ENCODE measurements at regions not wholly inside any gene's neighbourhood (a gene's known extent, or its start where the extent isn't known, plus 50 kb on each side); places are given as distances from the start of the nearest gene placed in this dataset.
"Not testable (repeated sequence)": the region's sequence is repeated elsewhere in the genome, so short reads cannot be mapped to it uniquely, and the experiment has no call there.

DNA sequence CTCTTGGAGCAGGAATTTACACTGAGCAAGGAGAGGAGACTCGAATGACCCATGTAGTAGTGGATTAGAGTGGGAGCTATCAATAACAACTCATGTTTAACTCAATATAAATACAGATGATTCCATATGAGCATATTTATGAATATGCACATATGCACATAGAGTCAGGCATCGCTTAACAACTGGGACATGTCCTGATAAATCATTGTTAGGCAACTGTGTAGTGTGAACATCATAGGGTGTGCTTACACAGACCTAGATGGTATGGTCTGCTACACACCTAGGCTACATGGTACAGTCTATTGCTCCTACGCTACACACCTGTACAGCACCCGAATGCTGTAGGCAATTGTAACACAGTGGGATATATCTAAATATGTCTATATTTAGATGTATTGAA is 75.9 kb upstream of the RALGAPA2 start:
- DNase-seq, result no peak

DNA sequence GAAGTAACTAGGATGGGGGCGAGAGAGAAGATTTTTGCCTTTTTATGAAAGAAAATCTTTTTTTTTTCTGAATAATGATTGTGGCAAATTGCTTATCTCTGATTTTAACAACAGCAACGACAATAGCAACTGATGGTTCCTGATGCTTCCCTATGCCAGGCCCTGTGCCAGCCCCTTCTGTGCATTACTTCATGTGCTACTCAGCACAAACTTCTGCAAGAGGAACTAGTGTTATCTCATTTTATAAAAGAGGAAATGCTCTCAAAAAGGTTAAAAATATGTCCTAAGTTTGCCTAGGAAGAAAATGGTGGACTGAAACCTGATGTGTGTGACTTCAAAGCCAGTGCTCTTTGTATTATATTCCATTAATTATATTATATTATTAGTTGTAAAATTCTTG is 74.0 kb upstream of the RALGAPA2 start:
- DNase-seq, result no peak

DNA sequence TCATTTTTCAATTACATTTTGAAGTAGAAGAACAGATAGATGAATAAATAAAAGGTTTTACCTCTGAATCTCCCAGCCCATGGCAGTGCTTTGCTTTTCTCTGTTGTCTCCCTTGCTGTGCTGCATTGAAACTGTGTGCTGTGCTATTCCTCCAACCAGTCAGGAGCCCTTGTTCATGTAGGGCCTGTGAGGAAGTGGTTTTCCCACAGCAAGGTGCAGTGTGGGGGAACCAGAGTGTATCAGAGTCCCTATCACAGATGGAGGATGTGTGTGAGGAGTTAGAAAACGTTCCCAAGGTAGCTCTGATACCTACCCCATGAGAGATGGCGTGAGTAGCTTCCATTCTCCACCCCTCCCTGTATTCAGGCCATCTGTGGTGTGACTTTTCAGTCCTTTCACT is 72.8 kb upstream of the RALGAPA2 start:
- no peak for DNase-seq

DNA sequence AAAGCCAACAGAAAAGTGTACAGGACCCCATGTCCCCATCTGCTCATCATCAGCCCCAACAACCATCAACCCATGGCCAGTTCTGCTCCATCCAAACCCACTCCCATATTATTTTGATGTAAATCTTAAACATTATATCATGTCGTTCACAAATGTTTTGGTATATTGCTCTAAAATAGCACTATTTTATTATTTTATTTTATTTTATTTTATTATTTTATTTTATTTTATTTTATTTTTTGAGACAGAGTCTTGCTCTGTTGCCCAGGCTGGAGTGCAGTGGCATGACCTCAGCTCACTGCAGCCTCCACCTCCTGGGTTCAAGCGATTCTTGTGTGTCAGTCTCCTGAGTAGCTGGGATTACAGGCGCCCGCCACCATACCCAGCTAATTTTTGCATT is 72.0 kb upstream of the RALGAPA2 start:
- not testable (repeated sequence) for DNase-seq

DNA sequence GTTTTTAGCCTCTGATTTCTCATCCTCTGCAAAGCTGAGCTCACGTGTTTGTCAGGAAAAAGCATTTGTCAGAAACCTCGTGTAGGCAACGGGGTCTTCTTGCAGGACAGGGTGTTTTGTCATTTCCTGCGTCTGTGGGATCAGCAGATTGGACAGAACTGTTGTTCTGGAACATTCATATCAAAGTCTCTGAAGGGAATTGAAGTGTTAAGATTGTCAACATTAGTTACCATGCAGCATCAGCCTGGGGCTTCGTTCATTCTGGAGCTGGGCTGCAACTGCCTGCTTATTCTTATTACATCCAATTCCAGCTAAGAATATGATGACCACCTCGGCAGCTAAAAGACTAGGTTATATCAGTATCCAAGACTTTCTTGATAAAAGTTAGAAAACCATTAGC is 71.0 kb upstream of the RALGAPA2 start:
- DNase-seq, result no peak

DNA sequence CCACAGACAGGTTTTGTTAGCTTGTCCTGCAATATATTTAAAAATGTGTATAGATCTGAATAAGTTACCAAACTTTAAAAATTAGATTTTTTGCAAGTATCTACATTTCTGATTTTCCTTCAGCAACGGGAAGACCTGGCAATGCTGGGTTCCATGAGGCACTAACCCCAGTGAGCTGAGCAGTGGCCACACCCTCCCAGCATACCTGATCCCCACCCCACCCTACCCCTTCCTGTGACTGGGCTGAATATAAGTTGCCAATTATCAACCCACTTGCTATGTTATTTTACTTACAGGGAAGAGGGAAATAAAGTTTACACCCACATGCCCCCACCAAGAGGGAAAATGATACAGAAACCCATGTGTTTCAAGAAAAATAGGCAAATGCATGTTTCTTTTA is 70.3 kb upstream of the RALGAPA2 start:
- no peak for DNase-seq

DNA sequence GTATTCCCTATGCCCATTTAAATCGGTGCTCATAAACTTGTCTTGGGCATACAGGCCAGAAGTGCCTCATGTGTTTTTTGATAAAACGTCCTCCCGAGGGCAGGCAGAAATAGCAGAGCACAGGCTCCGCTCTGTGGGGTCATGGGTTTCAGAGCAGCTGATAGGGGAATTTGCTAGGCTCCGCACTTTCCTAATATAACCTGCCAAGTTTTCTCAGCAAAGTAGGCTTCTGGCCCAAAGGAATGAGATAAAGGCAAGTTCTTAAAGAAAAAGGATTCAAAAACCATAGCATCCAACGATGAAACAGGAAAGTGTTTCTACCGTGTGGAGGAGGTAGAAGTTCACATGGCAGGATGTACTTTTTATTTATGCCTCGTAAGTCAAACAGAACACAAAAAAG is 69.8 kb upstream of the RALGAPA2 start:
- no peak for DNase-seq

DNA sequence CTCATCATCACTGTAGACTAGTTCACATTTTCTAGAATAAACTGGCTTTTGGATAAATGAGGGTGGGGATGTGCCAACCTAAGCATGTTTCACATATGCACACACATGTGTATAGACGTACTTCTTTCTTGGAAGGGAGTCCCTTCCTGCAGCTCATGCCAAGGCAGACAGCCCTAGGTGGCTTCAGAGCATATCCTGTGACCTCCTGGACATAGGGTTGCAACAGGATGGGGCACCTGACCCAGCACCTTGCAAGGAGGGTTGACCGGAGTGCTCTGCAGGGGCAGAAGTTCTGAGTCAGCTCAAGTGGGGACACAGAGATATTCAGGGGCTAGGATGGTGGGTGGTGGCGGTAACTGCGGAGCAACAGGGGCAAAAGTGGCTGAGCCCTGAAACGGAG is 68.6 kb upstream of the RALGAPA2 start:
- DNase-seq, result no peak

DNA sequence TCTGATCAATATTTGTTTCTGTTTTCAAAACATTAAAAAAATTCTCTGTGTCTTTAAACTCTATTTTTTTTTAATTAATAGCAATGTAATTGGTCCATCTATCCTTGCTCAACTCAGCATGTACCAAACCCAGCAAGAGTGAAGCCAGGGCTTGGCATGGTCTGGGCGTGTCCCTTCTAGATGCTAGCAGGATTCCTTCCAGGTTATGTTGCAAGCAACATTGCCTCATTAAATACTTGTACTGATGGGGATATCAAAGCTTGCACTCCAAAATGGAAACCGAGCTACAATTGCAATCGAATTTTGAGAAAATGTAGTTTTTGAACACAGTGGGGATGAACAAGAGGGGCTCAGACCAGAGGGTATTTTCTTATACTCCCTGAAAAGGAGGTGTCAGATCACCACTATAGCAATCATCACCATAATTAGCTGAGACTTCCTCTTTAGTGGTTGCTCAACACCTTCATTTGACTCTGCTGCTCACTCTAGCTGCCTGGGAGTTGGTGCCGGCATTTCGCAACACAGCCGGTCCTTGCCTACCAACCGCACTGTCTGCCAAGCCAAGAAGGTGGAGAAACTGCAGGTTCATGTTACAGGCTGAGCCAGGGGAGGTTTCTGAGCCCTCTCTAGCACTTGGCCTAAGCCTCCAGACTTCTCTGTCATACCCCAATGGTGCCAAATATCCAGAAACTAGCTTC is 67.8 kb upstream of the RALGAPA2 start:
- no peak for DNase-seq

DNA sequence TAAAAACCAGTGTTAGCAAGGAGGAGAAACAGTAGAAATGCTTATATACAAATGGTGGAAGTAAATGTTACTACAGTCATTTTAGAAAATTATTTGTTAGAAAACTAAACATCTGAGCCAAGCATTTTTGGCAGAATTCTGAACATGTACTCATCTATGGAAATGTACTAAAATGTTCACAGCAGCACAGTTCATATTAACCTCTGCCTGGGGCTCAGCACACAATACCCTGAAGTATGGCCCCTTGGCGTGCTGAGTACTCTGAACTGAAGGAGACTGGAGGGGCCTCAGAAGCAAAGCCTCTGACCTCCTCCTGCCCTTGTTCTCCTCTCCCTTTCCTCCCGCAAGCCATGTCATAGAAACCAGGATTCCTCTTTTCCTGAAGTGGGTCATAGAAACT is 66.2 kb upstream of the RALGAPA2 start:
- DNase-seq, result no peak

DNA sequence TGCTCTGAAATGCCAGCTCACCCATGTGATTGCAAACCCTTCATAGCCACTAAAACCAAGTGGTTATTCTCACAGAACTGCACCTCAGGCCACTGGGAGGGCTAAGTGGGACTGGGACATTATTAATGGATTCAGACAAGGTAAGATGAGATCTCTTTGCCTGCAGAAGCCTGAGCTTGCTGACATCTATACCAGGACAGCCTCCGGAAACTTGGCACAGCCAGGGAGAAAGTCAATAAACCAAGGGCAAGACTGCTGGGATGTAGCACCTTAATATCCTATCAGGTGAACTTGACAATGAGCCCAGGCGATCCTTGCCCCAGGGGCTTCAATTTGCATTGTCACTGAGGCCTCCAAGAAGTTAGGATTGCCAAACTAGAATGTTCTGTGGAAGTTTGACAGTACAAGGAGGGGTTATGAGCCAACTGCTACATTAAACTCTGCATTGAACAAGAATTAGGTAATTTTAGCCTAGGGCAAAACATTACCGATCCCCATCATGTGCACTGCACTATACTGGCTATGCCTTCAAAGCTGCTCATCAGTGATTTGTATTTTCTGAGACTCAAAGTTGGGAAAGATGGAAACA is 60.1 kb upstream of the RALGAPA2 start:
- no peak for DNase-seq

DNA sequence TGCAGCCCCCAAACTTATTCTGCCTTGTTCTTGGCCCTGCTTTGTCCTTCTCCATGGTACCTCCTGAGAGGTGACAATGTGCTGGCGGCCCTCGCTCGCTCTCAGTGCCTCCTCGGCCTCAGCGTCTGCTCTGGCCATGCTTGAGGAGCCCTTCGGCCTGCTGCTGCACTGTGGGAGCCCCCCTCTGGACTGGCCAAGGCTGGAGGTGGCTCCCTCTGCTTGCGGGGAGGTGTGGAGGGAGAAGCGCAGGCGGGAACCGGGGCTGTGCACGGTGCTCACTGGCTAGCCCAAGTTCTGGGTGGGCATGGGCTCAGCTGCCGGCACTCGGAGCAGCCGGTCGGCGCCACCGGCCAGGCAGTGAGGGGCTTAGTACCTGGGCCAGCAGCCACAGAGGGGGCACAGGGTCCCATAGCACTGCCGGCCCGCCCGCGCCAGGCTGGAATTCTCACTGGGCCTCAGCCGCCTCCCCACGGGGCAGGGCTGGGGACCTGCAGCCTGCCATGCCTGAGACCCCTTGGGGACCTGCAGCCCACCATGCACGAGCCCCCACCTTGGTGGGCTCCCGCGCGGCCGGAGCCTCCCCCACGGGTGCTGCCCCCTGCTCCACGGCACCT is 55.9 kb upstream of the RALGAPA2 start:
- no peak for DNase-seq

DNA sequence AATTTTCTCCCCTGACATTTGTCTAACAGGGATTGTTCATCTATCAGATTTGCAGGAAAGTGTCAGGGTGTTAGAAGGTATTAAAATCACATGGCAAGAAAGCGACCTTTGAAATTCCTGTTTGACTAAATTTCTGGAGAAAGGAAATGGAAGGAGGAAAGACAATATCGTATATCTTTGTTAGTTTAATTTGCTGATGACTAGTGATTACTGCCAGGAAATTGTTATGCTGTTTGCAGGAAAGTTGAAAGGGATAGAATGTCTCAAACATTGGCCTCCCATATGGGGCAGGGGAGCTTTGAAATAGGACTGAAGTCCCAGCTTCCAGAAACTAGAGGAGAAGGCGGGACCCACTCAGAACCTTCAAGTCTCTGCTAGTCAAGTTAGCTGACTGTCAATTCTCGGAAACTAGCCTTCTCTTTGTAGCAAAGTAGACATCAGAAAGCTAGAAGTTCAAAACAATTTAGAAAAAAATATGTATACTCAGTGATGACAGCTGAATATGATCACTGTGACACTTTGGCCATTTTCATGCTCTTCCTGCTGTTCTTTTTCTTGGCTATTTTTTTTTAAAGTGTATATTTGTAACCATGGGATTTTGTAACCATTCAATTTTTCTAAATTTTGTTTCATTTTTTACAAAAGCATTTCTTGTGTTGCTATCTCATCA is 53.4 kb upstream of the RALGAPA2 start:
- no peak for DNase-seq

DNA sequence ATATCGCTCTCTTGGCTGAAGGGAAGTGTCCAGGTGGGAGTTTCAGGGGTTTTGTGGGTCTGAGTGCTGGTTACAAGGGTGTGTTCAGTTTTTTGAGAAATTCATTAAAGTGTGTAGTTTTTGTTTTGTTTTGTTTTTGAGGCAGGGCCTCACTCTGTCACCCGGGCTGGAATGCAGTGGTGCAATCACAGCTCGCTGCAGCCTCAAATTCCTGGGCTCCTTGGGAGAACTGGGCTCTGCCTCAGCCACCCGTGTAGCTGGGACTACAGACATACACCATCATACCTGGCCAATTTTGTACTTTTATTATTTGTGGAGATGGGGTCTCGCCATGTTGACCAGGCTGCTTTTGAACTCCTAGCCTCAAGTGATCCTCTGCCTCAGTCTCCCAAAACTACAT is 51.2 kb upstream of the RALGAPA2 start:
- no peak for DNase-seq
